ENCODE measurements at regions not wholly inside any gene's neighbourhood (a gene's known extent, or its start where the extent isn't known, plus 50 kb on each side); places are given as distances from the start of the nearest gene placed in this dataset.

DNA sequence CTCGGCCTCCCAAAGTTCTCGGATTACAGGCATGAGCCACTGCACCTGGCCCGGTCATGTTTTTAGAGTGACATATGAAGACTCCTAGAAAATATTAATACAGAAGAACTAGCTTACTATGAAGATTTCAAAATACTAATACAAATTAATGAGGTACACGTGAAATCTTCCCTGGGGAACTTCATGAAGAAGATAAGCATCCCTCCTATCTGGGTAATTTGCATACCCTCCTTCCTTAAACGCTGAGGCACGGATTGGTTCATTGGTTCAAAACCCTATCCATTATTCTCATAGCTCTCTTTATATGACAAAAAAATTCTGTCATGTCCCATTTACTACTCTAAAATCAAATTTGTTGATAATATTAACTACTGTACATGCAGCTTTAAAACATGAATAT is 224.8 kb upstream of the KLF14 start:
- DNase-seq: no peak

DNA sequence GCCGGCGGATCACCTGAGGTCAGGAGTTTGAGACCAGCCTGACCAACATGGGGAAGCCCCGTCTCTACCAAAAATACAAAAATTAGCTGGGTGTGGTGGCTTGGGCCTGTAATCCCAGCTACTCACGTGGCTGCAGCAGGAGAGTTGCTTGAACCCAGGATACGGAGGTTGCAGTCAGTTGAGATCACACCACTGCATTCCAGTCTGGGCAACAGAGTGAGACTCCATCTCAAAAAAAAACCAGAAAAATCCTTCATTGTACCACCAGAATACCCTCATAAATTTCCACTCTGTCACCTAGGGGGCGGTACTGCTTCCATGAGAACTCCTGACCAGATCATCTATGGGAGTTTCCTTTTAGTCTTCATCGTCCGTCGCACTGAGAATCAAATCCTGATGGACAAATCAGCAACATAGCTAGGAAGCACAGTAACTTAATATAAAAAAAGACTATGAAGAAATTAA is 225.8 kb upstream of the KLF14 start:
- DNase-seq: no peak

DNA sequence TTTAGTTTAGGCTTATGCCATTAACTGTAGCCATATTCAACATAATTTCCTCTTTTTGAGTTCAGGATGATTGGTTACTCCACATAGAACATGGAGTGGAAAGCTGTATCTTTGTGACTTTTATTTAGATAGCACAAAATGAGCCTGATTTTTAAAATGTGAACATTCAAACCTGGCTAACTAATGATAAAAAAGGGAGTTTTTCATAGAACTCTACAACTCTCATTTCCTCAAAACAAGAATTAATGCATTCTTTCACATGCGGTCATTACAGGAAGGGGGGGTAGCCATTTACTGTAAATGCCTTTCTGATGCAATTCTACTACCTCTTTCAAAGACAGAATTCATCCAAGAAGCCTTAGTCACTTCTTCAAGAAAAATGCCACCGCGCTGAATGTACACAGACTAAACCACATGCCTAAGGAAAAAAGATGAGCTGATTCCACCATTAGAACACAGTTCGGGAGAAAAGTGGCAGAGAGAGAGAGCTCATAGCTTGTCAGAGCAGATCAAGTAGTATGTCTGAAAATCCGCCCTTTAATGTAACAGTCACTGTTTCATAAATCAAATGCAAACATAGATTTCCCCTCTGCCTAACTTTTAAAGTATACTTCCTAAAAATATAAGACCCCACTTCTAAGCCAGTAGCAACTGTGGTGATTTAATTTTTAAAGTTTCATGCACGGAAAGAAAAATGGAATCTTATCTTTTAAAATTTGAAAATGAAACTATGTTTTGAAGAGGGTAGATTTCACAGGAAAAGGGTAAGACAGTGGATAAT is 226.4 kb upstream of the KLF14 start:
- peak in 1 of 58 donors; percentile 19 for DNase-seq

DNA sequence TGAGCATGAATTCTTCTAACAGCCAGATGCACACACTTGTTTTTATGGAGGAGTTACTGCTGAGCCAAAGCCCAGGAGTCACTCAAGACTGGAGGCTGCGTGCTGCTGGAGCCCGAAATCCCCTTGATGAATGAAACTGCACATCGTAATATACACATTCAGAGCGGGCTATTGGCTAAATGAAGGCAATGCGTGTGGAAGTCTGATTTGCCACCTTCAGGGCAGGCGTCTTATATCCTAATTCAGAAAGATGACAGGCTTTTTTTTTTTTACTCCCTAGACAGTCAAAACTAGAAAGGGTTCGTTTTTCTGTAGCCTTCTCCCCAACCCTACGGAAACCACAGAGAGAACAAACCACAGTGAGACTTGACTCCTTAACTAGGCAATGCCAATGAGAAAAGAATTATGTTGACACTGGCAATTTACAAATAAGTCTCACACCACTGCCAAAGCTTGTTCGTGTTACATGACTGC is 227.2 kb upstream of the KLF14 start:
- DNase-seq: no peak

DNA sequence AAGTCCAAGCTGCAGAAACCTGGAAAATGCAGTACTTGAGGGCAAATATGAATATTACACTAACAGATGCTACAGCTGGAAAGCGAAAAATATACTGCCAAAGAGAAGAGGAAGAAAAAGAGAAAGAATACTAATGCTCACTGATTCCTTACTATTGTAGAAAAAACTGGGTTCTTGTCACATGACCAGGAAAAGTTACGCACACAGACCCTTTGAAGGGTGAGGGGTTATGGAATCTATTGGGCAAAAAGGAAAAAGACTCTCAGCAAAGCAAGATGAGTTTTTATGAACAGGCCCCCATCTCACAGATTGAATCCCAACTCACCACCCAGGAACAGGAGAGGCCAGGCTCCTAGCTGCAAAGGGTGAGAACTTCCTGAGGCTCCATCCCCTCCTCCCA is 228.1 kb upstream of the KLF14 start:
- DNase-seq: no peak

DNA sequence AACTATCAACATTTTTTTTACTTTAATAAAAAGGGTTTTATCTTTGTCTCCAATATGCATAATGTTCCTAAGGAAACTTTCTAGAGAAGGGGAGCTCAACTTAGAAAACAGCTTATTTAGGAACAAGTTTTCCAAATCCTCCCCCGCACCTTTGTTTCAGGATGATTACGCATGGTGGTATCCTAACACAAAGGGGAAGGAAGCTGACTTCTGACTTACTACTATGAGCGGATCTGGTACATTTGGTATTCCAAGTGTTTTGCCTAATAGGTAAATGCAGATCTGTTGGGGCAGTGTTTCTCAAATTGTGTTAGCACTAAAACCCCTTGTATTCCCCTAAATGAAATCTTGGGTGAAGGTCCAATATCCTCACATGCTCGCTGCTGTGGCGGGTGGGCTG is 229.3 kb upstream of the KLF14 start:
- no peak for DNase-seq

DNA sequence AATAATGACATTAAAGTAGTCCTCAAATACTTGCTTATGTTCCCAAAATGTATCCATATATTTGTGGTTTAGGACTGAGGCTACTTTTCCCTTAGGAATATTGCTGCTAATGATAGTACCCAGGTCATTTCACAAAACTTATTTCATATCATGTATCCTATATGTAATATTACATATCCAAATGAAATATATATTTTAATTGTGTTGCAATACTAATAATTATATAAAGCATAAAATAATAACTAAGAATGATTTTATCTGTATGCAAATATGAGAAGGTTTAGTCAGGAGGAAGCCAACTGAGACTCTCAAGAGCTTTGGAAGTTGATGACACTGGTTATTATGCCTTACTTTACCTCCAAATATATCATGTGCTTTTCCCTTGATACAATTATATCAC is 231.5 kb upstream of the KLF14 start:
- no peak for DNase-seq

DNA sequence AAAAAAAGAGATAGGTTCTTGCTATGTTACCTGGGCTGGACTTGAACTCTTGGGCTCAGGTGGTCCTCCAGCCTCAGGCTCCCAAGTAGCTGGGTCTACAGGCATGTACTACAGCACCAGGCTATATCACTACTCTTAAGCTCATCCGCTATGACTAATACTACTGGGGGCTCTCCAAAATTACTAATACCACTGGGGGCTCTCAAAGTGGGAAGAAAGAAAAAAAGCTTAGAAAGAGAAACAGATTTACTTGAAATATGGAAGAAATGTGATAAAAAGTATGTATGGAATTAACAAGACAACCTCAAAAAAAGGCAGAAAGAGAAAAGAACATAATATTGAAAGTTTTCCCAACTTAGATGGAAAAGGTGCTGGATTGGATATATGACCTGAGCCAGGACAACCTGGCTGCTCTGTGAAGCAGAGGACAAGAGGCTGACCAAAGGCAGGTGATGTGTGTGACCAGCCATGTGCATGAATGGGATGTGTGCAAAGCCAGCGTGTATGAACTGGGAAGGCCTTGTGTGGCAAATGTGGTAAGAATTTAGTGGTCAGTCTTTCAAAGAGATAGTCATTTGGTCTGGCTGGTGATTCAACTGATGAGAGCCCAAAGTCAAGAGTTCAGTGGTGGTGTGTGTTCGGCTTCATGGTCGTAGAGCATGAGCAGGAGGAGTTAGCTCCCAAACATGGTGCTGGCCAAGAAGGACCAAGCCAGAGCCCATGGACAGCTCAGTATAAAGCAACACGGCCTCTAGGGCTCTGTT is 232.4 kb upstream of the KLF14 start:
- no peak for DNase-seq

DNA sequence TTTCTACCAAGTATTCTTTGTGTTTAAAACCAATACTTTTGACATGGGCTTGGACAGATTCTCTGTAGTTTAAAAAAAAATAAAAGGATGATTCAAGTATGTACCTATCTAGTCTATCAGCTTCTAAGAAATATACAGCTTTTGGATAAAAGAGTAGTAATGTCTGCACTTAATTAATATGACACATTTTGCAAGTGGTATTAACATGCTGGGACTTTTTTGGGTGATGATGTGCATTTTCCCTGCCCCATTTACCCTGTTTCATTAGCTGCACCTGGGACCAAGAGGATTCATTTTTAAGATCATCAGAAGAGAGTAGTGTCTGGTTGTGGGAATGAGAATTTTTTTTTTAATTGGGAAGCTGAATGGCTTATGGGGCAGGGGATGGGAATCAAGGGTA is 236.2 kb upstream of the KLF14 start:
- no peak for DNase-seq

DNA sequence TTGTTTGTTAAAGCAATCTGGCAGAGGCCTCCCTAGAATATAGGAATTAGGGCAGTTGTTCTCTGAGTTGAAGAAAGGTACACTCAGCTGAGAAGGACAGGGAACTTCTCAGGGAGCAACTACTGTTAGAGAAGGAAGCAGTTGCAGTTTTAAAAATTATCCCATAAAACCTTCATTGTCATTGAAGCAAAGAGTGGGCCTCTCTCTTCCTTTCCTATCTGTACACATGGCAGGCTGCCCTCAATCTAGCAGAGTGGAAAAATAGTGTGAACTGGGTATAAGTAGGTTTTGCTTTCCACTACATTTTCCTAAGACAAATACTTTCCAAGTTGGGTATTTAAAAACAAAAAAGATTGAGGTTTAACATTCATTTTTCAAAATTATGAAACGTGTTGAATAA is 236.7 kb upstream of the KLF14 start:
- no peak for DNase-seq

DNA sequence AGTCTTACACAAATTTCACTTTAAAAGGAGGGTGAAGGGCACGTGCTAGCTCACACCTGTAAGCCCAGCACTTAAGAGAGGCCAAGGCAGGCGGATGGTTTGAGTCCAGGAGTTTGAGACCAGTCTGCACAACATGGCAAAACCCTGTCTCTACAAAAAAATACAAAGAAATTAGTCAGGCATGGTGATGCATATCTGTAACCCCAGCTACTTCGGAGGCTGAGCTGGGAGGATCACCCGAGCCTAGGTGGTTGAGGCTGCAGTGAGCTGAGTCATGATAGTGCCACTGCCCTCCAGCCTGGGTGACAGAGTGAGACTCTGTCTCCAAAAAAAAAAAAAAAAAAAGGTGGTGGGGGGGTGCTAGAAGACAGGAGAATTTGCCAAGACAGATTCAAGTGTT is 237.3 kb upstream of the KLF14 start:
- DNase-seq: no peak

DNA sequence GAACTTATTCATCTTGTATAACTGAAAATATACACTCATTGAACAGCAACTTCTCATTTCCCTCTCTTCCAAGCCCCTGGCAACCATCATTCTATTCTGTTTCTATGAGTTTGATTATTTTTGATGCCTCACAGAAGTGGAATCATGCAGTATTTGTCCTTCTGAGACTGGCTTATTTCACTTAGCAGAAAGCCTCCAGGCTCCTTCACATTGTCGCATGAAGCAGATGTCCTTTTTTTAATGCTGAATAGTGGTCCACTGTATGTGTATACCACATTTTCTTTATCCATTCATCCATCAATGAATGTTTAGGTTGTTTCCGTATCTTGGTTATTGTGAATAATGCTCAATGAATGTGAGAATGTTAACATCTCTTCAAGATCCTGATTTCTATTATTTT is 238.2 kb upstream of the KLF14 start:
- DNase-seq: no peak

DNA sequence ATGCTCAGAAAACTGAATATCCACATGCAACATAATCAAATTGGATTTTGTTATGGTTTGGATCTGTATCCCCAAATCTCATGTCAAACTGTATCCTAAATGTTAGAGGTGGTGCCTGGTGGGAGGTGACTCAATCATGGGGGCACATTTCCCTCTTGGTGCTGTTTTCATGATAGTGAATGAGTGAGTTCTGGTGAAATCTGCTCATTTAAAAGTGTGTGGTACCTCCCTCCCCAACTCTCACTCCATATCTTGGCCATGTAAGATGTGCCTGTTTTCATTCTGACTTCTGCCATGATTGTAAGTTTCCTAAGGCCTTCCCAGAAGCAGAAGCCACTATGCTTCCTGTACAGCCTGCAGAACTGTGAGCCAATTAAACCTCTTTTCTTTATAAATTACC is 239.6 kb upstream of the KLF14 start:
- DNase-seq: no peak

DNA sequence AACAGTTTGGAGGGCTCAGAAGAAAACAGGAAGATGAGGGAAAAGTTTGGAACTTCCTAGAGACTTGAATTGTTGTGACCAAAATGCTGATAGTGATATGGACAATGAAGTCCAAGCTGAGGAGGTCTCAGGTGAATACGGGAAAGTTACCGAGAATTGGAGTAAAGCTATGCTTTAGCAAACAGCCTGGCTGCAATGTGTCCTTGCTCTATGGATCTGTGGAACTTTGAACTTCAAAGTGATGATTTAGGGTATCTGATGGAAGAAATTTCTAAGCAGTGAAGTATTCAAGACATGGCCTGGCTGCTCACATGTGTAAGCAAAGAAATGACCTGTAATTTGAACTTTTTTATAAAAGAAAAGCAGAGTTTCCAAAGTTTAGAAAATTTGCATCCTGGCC is 240.2 kb upstream of the KLF14 start:
- no peak for DNase-seq

DNA sequence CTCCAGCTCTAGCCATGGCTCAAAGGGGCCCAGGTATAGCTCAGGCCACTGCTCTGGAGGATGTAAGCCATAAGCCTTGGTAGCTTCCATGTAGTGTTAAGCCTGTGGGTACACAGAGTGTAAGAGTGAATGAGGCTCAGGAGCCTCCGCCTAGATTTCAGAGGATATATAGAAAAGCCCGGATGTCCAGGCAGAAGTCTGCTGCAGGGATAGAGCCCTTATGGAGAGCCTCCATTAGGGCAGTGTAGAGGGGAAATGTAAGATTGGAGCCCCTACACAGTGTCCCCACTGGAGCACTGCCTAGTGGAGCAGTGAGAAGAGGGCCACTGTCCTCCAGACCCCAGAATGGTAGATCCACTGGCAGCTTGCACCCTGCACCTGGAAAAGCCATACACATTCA is 240.8 kb upstream of the KLF14 start:
- no peak for DNase-seq

DNA sequence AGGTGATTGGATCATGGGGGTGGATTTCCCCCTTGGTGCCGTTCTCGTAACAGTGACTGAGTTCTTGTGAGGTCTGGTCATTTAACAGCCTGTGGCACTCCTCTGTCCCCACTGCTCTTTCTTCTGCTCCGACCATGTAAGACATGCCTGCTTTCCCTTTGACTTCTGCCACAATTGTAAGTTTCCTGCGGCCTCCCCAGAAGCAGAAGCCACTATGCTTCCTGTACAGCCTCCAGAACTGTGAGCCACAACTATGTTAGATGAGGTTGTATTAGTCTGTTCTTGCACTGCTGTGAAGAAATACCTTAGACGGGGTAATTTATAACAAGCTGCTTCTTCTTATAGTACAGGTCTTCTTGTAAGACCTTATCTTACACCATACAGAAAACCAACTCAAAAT is 241.7 kb upstream of the KLF14 start:
- no peak for DNase-seq

DNA sequence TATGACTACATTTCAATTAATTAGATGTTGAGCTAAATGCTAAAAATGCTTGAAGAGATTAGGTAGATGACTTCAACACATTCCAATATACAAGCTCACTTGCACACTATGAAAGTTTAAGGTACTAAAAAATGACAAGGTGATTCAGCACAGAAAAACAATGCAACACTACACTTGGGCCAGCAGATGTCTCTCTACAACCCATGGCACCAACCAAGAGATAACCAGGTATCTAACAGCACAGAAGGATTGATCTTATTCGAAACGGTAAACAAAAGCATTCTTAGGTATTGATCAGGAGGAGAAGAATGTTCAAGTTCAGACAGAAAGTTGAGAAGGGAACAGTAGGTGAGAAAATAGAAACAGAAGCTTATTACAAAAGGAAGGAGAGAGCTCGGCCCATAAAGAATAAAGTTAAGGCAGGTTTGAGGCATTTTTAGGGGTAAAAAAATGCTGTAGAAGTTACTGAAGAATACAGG is 248.2 kb upstream of the KLF14 start:
- no peak for DNase-seq

DNA sequence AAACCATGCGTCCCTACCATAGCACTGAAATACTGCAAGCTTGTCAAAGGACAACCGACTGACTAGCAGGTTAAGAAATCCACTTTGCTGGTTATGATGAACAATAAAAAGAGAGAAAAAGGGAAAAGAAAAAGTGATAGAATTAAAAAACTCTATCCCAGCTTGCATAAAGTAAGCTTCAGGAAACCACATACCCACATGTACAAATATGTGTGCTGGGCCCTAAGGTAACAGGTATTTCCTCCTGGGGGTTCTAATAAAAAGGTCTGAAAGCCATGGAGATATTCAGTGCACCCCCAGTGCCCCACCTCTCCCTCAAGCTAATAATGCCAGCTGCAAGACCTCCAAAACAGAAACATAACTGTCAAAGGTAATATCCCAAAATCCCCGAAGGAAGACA is 248.6 kb upstream of the KLF14 start:
- no peak for DNase-seq

DNA sequence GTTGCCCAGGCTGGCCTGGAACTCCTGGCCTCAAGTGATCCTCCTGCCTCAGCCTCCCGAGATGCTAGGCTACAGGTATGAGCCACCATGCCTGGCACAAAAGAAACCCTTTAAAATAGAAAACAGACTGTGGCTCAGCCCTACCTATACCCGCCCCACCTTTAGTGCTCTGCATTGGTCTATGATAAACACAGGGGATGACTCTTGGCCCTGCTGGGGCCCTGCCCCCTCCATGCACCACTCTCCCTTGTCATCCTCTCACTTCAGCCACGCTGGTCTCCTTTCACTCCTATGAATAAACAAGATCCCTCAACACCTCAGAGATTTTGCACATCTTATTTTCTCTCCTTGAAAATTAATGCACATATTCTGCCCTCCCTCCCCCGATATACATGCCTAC is 251.4 kb upstream of the KLF14 start:
- DNase-seq: no peak

DNA sequence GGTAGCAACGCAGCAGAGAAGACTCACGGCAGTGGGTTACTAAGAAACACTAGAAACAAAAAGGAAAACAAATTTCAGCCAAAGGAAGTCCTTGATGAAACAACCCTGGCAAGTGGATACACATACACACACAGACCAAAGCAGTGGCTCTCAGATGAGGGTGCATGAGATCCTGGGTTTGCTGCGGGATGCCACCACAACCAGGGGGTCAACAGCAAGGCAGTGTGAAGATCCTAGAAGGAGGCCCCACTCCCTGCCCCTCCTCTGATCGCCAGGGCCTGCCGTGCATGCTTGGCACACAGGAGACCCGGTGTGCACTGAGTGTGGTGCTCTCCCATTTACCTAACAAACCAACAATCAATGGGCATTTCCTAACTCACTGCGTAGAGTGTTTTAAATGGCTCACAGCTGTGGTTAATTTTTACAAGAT is 252.3 kb upstream of the KLF14 start:
- peak in 1 of 58 donors; percentile 26 for DNase-seq

DNA sequence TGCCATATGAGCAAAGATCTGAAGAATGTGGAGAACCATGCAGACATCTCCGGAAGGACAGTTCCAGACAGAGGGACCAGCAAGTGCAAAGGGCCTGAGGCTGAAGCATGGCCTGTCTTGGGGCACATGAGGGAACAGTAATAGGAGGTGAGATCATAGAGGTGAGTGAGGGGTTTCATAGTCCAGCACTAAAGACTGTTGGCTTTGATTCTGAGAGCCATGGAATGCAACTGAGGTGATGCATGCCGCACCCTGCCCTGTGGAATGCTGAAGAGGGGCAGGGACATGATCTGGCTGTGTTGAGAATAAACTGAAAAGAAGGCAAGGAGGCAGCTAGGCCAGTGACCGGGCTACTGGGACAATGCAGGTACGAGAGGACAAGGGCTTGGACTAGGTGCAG is 253.1 kb upstream of the KLF14 start:
- no peak for DNase-seq

DNA sequence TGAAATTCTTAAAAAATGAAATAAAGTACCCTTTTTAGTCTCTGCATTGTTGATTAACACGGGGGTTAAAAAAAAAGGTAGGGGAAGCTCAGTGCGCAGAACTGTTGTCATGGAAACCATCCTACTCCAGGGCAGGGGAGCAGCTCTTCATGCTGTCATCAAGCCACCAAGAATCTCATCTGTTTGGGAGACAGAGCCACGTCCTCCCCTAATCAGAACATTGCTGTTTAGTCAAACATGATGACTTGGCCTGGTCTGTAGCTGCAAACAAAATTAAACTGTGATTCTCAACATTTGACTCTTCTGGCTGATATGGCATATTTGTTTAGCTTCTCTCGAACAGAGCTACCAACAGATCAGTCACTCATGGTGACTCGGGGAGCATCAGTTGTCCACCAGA is 254.4 kb upstream of the KLF14 start:
- DNase-seq: no peak

Data from anterior cingulate cortex (tissue), 58 donors.